GM23248 (cell line): ENCODE measurements at regions not wholly inside any gene's neighbourhood (a gene's known extent, or its start where the extent isn't known, plus 50 kb on each side); places are given as distances from the start of the nearest gene placed in this dataset.

Experiments
- DNase-seq: peaks from one replicate; pipeline ENCODE4 v3.0.0-alpha.2; 2015
- H2AFZ ChIP-seq: fragments of 200-600 bp; sonication (generic); 2 replicates; pipeline ENCODE4 v1.6.1; 2016; ENCODE audit warnings: antibody characterized with exemption
- H3F3A ChIP-seq: fragments of 200-600 bp; sonication (generic); 2 replicates; pipeline ENCODE4 v1.6.1; 2016; ENCODE audit warnings: mild to moderate bottlenecking, antibody characterized with exemption, mixed run types; ENCODE audit not compliant: insufficient read depth
- H3K27ac ChIP-seq: fragments of 200-600 bp; sonication (generic); 2 replicates; pipeline ENCODE4 v1.5.1; 2016; ENCODE audit warnings: mild to moderate bottlenecking
- H3K27me3 ChIP-seq: fragments of 200-600 bp; sonication (generic); replicated peaks from 2 replicates; pipeline ENCODE4 v1.6.1; 2016; ENCODE audit warnings: mild to moderate bottlenecking; ENCODE audit not compliant: insufficient read depth
- H3K36me3 ChIP-seq: fragments of 200-600 bp; sonication (generic); 2 replicates; pipeline ENCODE4 v1.6.1; 2016; ENCODE audit warnings: low read depth, mild to moderate bottlenecking
- H3K4me1 ChIP-seq: fragments of 200-600 bp; sonication (generic); 2 replicates; pipeline ENCODE4 v1.6.1; 2016; ENCODE audit warnings: mild to moderate bottlenecking; ENCODE audit not compliant: insufficient read depth
- H3K4me2 ChIP-seq: fragments of 200-600 bp; sonication (generic); one replicate; pipeline ENCODE4 v1.6.1; 2016; ENCODE audit warnings: mild to moderate bottlenecking; ENCODE audit not compliant: unreplicated experiment
- H3K4me3 ChIP-seq: fragments of 200-600 bp; sonication (generic); 2 replicates; pipeline ENCODE4 v1.5.1; 2016; ENCODE audit warnings: mild to moderate bottlenecking
- H3K79me2 ChIP-seq: fragments of 200-600 bp; sonication (generic); 2 replicates; pipeline ENCODE4 v1.6.1; 2016; ENCODE audit warnings: mild to moderate bottlenecking; ENCODE audit not compliant: insufficient read depth
- H3K9ac ChIP-seq: fragments of 200-600 bp; sonication (generic); 2 replicates; pipeline ENCODE4 v1.6.1; 2016; ENCODE audit warnings: mild to moderate bottlenecking
- H3K9me2 ChIP-seq: fragments of 200-600 bp; sonication (generic); 2 replicates; pipeline ENCODE4 v1.6.1; 2016; ENCODE audit warnings: mixed run types, mild to moderate bottlenecking, moderate library complexity; ENCODE audit not compliant: insufficient read depth
- H3K9me3 ChIP-seq: fragments of 200-600 bp; sonication (generic); one replicate; pipeline ENCODE4 v1.6.1; 2017; ENCODE audit warnings: low read depth
- H4K20me1 ChIP-seq: fragments of 200-600 bp; sonication (generic); 2 replicates; pipeline ENCODE4 v1.6.0; 2016; ENCODE audit not compliant: insufficient read depth
- EZH2 ChIP-seq: fragments of 200-600 bp; sonication (generic); IDR thresholded peaks from 2 replicates; pipeline ENCODE4 v1.6.1; 2018; ENCODE audit warnings: antibody characterized with exemption, mild to moderate bottlenecking; ENCODE audit not compliant: insufficient read depth, poor library complexity, severe bottlenecking
- EZH2phosphoT487 ChIP-seq: fragments of 200-600 bp; sonication (generic); IDR thresholded peaks from 2 replicates; pipeline ENCODE4 v1.6.1; 2018; ENCODE audit warnings: antibody characterized with exemption, moderate library complexity, mild to moderate bottlenecking, low read depth; ENCODE audit not compliant: insufficient read depth
- WGBS, 2 experiments: methylation state at CpG; one replicate each; pipeline ENCODE4 v1.1.6; 2015 to 2017; ENCODE audit warnings: low lambda C conversion rate in 2 of 2, low coverage in 1 of 2; ENCODE audit errors: missing lambda C conversion rate in 2 of 2; 5-methylcytosine and 5-hydroxymethylcytosine counted together
- in situ Hi-C: fragments of 300-500 bp; cut with MboI; formaldehyde crosslinking; loops from 2 replicates; pipeline ENCODE4 v1.15.0; 2020

DNA sequence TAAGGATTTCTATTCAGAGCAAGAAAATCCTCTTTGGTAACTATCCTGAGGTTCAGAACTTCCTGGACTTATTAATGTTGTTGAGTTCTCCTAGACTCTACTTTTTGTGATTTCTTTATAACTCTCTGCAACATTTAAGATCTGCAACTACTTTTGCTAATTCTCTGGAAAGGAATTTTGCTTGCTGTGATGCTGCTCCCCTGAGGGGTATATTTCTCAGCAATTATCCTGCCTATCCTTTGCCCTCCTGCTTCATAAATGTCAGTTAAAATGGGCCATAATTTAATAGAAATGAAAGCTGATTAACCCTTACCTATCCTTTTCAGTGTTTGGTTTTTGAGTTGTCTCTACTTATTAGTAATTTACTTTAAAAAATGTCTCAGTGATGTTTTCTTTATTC is 377.3 kb upstream of the LRRC3B start:
- no peak for DNase-seq
- Histone ChIP-seq H3K4me1 (no peaks in the 10 kb centered on the region), H3K9ac (no peak overlapping the region), H3K9me2 (no peaks in the 10 kb centered on the region), H3K27me3 (no peaks in the 10 kb centered on the region), H3K9me3 (no peaks in the 10 kb centered on the region), H3K4me2 (no peak overlapping the region), H3K79me2 (no peaks in the 10 kb centered on the region), H3K27ac (no peak overlapping the region), H3F3A (no peaks in the 10 kb centered on the region), H4K20me1 (no peaks in the 10 kb centered on the region), H2AFZ (no peak overlapping the region), H3K4me3 (no peak overlapping the region), H3K36me3 (no peaks in the 10 kb centered on the region)
- TF ChIP-seq EZH2phosphoT487 (no peak), EZH2 (no peak)
- in situ Hi-C loops = no loop called here

DNA sequence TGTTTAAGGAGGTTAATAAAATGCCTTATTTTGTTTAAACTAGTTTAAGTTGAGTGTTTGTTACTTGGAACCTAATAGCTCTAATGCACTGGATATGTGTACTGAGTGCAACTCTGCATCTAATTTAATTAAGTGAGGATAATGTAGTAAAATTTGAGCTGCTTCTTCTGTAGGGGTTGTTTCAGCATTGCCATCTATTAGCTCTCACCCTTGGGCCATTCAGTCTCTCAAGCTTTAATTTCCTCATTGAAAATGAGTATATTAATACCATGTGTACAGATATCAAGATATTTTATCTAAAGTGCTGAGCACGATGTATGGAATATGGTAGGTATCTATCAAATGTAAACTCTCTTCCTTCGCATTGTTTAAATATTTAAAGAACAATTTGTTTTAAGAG is 375.7 kb upstream of the LRRC3B start:
- no peak for DNase-seq
- no peaks in the 10 kb centered on the region for H3K9me2 ChIP-seq
- no peak overlapping the region for H3K4me3 ChIP-seq
- H3K36me3 ChIP-seq = no peaks in the 10 kb centered on the region
- in situ Hi-C loops = no loop called here
- H4K20me1 ChIP-seq = no peaks in the 10 kb centered on the region
- H3K79me2 ChIP-seq = no peaks in the 10 kb centered on the region
- H3K27ac ChIP-seq = no peak overlapping the region
- WGBS, 2 experiments = 21 to 22% methylated on average over 2 of the region's 2 CpGs
- no peaks in the 10 kb centered on the region for H3K27me3 ChIP-seq
- no peak overlapping the region for H2AFZ ChIP-seq
- H3K9ac ChIP-seq = no peak overlapping the region
- no peaks in the 10 kb centered on the region for H3F3A ChIP-seq
- TF ChIP-seq EZH2 (no peak), EZH2phosphoT487 (no peak)
- H3K4me1 ChIP-seq = no peaks in the 10 kb centered on the region
- no peaks in the 10 kb centered on the region for H3K9me3 ChIP-seq
- no peak overlapping the region for H3K4me2 ChIP-seq

DNA sequence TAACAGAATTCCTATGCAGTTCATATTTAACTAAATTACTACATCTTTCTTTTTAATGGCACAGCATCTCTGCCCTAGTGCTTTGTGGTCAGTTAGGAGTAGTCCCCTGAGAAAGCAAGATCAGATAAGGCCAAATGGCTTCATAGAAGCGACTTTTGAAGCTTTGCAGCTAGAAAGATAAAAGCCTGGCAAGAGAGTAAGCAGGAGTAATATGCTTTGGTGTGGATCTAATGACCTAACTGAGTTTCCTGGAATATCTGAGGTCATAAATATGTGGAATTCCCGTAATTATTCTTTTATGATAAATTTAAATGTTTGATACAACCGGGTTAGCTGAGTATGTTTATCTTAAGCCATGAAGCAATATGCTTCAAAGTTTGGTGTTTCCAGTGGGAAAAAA is 374.9 kb upstream of the LRRC3B start:
- Histone ChIP-seq H3K27ac (no peak overlapping the region), H2AFZ (no peak overlapping the region), H3K4me1 (no peaks in the 10 kb centered on the region), H3K79me2 (no peaks in the 10 kb centered on the region), H3K36me3 (no peaks in the 10 kb centered on the region), H3K27me3 (no peaks in the 10 kb centered on the region), H3K9me3 (no peaks in the 10 kb centered on the region), H3K9ac (no peak overlapping the region), H4K20me1 (no peaks in the 10 kb centered on the region), H3K4me2 (no peak overlapping the region), H3K4me3 (no peak overlapping the region), H3K9me2 (no peaks in the 10 kb centered on the region), H3F3A (no peaks in the 10 kb centered on the region)
- 1 to 3% methylated on average over 3 of the region's 3 CpGs for WGBS, 2 experiments
- TF ChIP-seq EZH2 (no peak), EZH2phosphoT487 (no peak)
- in situ Hi-C loops = no loop called here
- DNase-seq = no peak

DNA sequence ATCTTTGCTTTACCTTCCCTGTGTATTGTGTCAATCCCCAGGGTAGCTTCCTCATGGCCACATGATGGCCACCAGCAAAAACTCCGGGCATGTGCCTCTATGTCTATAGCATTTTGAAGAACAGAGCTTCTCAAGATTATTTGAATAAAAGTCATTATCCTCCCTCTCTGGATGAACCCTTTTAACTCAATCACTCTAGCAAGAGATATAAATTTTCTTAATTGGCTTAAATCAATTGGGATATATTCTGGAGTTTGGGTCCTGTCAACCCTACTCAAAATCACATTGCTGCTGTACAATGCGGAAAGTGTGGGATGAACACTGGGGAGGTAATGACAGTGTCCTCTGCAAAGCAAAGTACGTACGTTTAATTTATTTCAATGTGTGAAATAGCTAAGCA is 370.6 kb upstream of the LRRC3B start:
- H3K9me2 ChIP-seq = no peaks in the 10 kb centered on the region
- no peaks in the 10 kb centered on the region for H3K27me3 ChIP-seq
- no peaks in the 10 kb centered on the region for H3K4me1 ChIP-seq
- H3K27ac ChIP-seq = no peak overlapping the region
- TF ChIP-seq EZH2phosphoT487 (no peak), EZH2 (no peak)
- no peaks in the 10 kb centered on the region for H3K79me2 ChIP-seq
- no peak overlapping the region for H2AFZ ChIP-seq
- 46 to 52% methylated on average over 4 of the region's 4 CpGs for WGBS, 2 experiments
- H3K36me3 ChIP-seq = no peaks in the 10 kb centered on the region
- no peak overlapping the region for H3K4me2 ChIP-seq
- no peak for DNase-seq
- no peaks in the 10 kb centered on the region for H3K9me3 ChIP-seq
- no peak overlapping the region for H3K9ac ChIP-seq
- no peaks in the 10 kb centered on the region for H3F3A ChIP-seq
- in situ Hi-C loops = no loop called here
- H3K4me3 ChIP-seq = no peak overlapping the region
- H4K20me1 ChIP-seq = no peaks in the 10 kb centered on the region

DNA sequence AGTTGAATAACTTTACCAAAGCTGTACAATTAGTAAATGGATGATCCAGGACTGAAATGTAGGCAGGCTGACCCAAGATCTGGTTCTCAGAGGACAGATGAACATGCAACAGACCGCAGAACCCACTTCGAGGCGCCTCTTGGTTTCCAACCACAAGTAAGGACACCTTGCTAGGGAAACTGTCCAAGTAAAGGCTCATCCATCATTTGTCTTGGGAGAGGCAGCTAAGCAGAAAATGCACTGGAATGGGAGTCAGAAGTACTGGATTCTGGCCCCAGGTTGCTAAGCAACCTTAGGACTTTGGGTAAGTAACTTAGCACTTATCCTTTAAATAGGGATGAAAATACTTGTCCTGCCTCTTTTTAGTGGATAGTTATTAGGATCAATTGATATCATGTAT is 366.3 kb upstream of the LRRC3B start:
- Histone ChIP-seq H4K20me1 (no peaks in the 10 kb centered on the region), H3F3A (no peaks in the 10 kb centered on the region), H3K9ac (no peak overlapping the region), H3K27ac (no peak overlapping the region), H3K9me2 (no peaks in the 10 kb centered on the region), H3K4me3 (no peak overlapping the region), H2AFZ (no peak overlapping the region), H3K9me3 (no peaks in the 10 kb centered on the region), H3K27me3 (no peaks in the 10 kb centered on the region), H3K79me2 (no peaks in the 10 kb centered on the region), H3K36me3 (no peaks in the 10 kb centered on the region), H3K4me2 (no peak overlapping the region), H3K4me1 (no peaks in the 10 kb centered on the region)
- in situ Hi-C loops = no loop called here
- DNase-seq = no peak
- no peak for TF ChIP-seq EZH2
- TF ChIP-seq EZH2phosphoT487 = no peak
- WGBS, 2 experiments = 47 to 49% methylated on average over 3 of the region's 3 CpGs
